Osteoblast (primary cell): ENCODE measurements at regions not wholly inside any gene's neighbourhood (a gene's known extent, or its start where the extent isn't known, plus 50 kb on each side); places are given as distances from the start of the nearest gene placed in this dataset.
"Not testable (repeated sequence)": the region's sequence is repeated elsewhere in the genome, so short reads cannot be mapped to it uniquely, and the experiment has no call there.

ENCODE experiments used
- DNase-seq: peaks from one replicate; pipeline ENCODE4 v3.0.0; 2011; ENCODE audit warnings: low spot score, mixed read lengths; ENCODE audit not compliant: insufficient read length; ENCODE audit errors: missing footprints
- H2AFZ ChIP-seq: 2 replicates; pipeline ENCODE4 v1.6.0; 2011; ENCODE audit warnings: mild to moderate bottlenecking, low read length
- H3K27ac ChIP-seq: 2 replicates; pipeline ENCODE4 v1.5.1; 2011; ENCODE audit warnings: mild to moderate bottlenecking, low read depth, low read length, moderate library complexity
- H3K27me3 ChIP-seq: 2 replicates; pipeline ENCODE4 v1.6.0; 2012; ENCODE audit warnings: mild to moderate bottlenecking, control low read depth, inconsistent platforms, low read length, moderate library complexity; ENCODE audit not compliant: insufficient read depth
- H3K36me3 ChIP-seq: 2 replicates; pipeline ENCODE4 v1.5.1; 2011; ENCODE audit warnings: mild to moderate bottlenecking, low read length, control low read depth, moderate library complexity; ENCODE audit not compliant: insufficient read depth
- H3K4me1 ChIP-seq: 2 replicates; pipeline ENCODE4 v1.5.1; 2011; ENCODE audit warnings: mild to moderate bottlenecking, low read length, control low read depth, moderate library complexity; ENCODE audit not compliant: insufficient read depth
- H3K4me2 ChIP-seq: 2 replicates; pipeline ENCODE4 v1.6.0; 2011; ENCODE audit warnings: mild to moderate bottlenecking, low read length; ENCODE audit not compliant: insufficient read depth
- H3K4me3 ChIP-seq: fragments of 200-600 bp; sonication (generic); 3 replicates; pipeline ENCODE4 v1.5.1; 2012; ENCODE audit warnings: mild to moderate bottlenecking, low read length, inconsistent platforms; ENCODE audit not compliant: insufficient read depth
- H3K79me2 ChIP-seq: 2 replicates; pipeline ENCODE4 v1.6.0; 2012; ENCODE audit warnings: mild to moderate bottlenecking, low read length, control low read depth, inconsistent platforms; ENCODE audit not compliant: insufficient read depth
- H3K9me3 ChIP-seq: 2 replicates; pipeline ENCODE4 v1.5.1; 2011; ENCODE audit warnings: low read depth, low read length, control low read depth
- H4K20me1 ChIP-seq: 2 replicates; pipeline ENCODE4 v1.6.0; 2012; ENCODE audit warnings: mild to moderate bottlenecking, low read length, control low read depth; ENCODE audit not compliant: insufficient read depth
- CTCF ChIP-seq: IDR thresholded peaks from 2 replicates; pipeline ENCODE4 v1.5.1; 2011; ENCODE audit warnings: mild to moderate bottlenecking, low read depth, low read length, moderate library complexity; ENCODE audit errors: extremely low read depth

- Histone ChIP-seq H2AFZ (no peak overlapping the region), H3K9me3 (no peaks in the 10 kb centered on the region), H3K79me2 (no peaks in the 10 kb centered on the region), H3K27ac (no peak overlapping the region), H4K20me1 (no peaks in the 10 kb centered on the region), H3K4me3 (no peak overlapping the region), H3K4me1 (no peaks in the 10 kb centered on the region), H3K27me3 (no peaks in the 10 kb centered on the region), H3K36me3 (no peaks in the 10 kb centered on the region), H3K4me2 (no peak overlapping the region)
- no peak for TF ChIP-seq CTCF
- no peak for DNase-seq
Measured at GRCh38 chr2:103176294-103176915, 414.6 kb downstream of the TMEM182 start.

DNA sequence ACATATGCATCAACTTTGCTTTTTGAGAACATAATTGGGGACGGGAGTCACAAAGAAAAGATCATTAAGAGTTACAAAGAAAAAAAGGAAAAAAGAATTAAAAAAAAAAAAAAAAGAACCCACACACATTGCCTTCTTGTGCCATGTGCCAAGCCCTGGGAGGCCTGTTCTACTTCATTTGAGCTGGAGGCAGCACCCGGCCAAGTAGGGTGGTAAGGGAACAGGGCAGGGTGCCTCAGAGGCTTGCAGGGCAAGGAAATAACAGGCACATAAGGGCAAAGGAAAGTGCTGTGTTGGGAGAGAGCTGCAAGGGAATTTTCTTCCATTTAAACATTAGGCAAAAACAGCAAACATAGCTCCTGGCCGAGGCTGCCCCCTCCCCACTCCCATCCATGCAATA is 418.0 kb downstream of the TMEM182 start:
- no peak for DNase-seq
- Histone ChIP-seq H3K27me3 (no peaks in the 10 kb centered on the region), H3K4me1 (no peaks in the 10 kb centered on the region), H2AFZ (no peak overlapping the region), H3K27ac (no peak overlapping the region), H3K79me2 (no peaks in the 10 kb centered on the region), H3K36me3 (no peaks in the 10 kb centered on the region), H3K9me3 (no peaks in the 10 kb centered on the region), H3K4me3 (no peak overlapping the region), H3K4me2 (no peak overlapping the region), H4K20me1 (no peaks in the 10 kb centered on the region)
- TF ChIP-seq CTCF: no peak

DNA sequence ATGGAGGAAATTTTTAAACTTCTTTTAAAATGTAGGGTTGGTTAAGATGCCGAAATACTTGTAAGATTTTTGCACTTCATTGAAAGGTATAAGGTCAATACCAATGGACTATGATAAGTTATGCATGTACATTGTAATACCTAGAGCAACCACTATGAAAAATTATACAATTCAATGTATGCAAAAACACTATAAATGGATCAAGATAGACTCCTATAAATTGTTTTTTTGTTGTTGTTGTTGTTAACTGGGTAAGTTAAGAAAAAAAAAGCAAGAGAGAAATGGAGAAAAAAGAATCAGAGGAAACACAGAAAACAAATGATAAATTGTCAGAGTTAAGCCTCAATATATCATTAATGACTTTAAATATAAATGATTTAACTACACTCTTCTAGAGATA is 421.2 kb downstream of the TMEM182 start:
- Histone ChIP-seq H3K9me3 (no peaks in the 10 kb centered on the region), H3K4me2 (no peak overlapping the region), H3K27ac (no peak overlapping the region), H3K4me1 (no peaks in the 10 kb centered on the region), H3K27me3 (no peaks in the 10 kb centered on the region), H3K36me3 (no peaks in the 10 kb centered on the region), H3K79me2 (no peaks in the 10 kb centered on the region), H2AFZ (no peak overlapping the region), H3K4me3 (no peak overlapping the region), H4K20me1 (no peaks in the 10 kb centered on the region)
- TF ChIP-seq CTCF: no peak
- no peak for DNase-seq

GRCh38 chr2:103196802-103197201 is 435.0 kb downstream of the TMEM182 start:
- Histone ChIP-seq H3K27ac (no peak overlapping the region), H3K9me3 (no peaks in the 10 kb centered on the region), H3K4me2 (no peak overlapping the region), H3K27me3 (no peaks in the 10 kb centered on the region), H3K4me1 (no peaks in the 10 kb centered on the region), H2AFZ (no peak overlapping the region), H3K4me3 (no peak overlapping the region), H3K36me3 (no peaks in the 10 kb centered on the region), H4K20me1 (no peaks in the 10 kb centered on the region), H3K79me2 (no peaks in the 10 kb centered on the region)
- DNase-seq: no peak
- no peak for TF ChIP-seq CTCF

GRCh38 chr2:103200774-103201173 is 438.9 kb downstream of the TMEM182 start:
- H3K4me1 ChIP-seq, H3K27me3 ChIP-seq, H2AFZ ChIP-seq, H3K9me3 ChIP-seq, H3K27ac ChIP-seq, H4K20me1 ChIP-seq, H3K79me2 ChIP-seq, H3K4me3 ChIP-seq, H3K4me2 ChIP-seq, DNase-seq, H3K36me3 ChIP-seq: not testable (repeated sequence)
